LNCaP clone FGC (cell line): ENCODE measurements at regions not wholly inside any gene's neighbourhood (a gene's known extent, or its start where the extent isn't known, plus 50 kb on each side); places are given as distances from the start of the nearest gene placed in this dataset.

Source experiments
- DNase-seq: peaks from one replicate; pipeline ENCODE4 v3.0.0-alpha.2; 2011; ENCODE audit warnings: low read depth
- H3K4me3 ChIP-seq: 2 replicates; pipeline ENCODE4 v1.5.1; 2011; ENCODE audit warnings: mild to moderate bottlenecking, low read depth, low read length, control low read depth
- TF ChIP-seq, protein P1 (sequence below): IDR thresholded peaks from 2 replicates; pipeline ENCODE4 v1.5.1; 2012; ENCODE audit warnings: mild to moderate bottlenecking; ENCODE audit not compliant: control insufficient read depth, insufficient read depth; ENCODE audit errors: extremely low read depth

DNA sequence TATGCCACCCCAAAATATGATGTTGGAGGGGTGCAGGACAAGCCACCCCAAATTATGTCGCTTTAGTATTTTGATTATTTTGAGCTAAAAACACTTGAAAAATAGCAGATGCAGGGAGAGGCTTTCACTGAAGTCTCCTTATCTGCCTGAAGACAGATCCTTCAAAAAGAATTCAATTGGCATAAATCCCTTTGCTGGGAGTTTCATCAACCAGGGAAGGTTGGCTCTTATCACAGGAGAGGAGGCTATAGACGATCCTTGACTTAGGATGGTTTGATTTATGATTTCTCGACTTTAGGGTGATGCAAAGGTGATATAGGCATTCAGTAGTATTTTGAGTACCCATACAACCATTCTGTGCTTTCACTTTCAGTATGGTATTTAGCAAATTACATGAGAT, 97.8 kb upstream of the CAMK1G start:
- DNase-seq: no peak
- no peak overlapping the region for H3K4me3 ChIP-seq
- TF ChIP-seq, protein P1, sequence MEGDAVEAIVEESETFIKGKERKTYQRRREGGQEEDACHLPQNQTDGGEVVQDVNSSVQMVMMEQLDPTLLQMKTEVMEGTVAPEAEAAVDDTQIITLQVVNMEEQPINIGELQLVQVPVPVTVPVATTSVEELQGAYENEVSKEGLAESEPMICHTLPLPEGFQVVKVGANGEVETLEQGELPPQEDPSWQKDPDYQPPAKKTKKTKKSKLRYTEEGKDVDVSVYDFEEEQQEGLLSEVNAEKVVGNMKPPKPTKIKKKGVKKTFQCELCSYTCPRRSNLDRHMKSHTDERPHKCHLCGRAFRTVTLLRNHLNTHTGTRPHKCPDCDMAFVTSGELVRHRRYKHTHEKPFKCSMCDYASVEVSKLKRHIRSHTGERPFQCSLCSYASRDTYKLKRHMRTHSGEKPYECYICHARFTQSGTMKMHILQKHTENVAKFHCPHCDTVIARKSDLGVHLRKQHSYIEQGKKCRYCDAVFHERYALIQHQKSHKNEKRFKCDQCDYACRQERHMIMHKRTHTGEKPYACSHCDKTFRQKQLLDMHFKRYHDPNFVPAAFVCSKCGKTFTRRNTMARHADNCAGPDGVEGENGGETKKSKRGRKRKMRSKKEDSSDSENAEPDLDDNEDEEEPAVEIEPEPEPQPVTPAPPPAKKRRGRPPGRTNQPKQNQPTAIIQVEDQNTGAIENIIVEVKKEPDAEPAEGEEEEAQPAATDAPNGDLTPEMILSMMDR: no peak

DNA sequence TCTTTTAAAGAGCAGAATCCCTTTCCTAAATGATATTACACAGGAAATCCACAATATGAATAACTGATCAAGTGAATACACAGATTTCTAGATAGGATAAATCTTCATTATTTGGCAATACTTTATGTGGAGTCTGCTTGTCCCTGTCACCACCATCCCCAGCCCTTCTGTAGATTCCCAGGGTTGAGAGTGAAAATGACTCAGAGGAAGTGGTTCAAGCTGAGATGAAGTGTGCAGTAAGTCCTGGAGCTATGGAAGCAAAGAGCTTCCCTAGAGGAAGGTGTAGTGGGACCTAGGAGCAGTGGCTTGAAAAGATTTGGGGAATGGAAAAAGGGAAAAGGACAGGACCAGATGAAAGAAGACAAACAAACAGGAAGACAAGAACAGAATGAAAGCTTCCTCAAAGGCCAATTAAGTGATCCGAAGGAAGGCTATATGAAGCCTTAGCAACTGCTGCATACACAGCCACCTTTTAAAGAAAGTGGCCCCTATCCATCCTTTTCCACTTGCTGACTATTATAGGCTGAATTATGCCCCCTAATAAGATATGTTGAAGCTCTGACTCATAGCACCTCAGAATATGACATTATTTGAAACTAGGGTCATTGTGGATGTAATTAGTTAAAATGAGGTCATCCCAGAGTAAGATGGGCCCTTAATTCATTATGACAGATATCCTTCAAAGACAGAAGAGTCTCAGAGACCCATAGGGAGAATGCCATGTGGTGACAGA, 96.5 kb upstream of the CAMK1G start:
- DNase-seq: no peak
- no peak overlapping the region for H3K4me3 ChIP-seq
- TF ChIP-seq, protein P1: no peak

DNA sequence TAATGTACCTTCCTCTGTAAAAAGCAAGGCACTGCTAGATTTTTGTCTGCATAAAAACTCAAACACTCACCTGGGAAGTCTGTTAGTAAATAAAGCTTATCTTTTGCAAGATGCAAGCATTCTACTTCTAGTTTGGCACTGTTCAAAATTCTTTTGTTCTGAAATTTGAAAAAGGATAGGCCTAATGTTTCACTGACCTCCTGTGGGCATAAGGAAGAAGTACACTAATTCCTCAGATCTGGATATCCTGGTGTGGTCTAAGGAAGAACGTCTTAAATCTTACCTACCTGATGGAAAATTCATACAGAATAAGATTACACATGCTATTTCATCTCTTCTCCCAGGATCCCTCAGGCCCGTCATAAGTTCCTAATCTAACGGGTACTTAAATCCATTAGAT, 93.5 kb upstream of the CAMK1G start:
- DNase-seq: no peak
- no peak overlapping the region for H3K4me3 ChIP-seq
- TF ChIP-seq, protein P1: peak; percentile 27; the same call in 1 of the 2 replicates

DNA sequence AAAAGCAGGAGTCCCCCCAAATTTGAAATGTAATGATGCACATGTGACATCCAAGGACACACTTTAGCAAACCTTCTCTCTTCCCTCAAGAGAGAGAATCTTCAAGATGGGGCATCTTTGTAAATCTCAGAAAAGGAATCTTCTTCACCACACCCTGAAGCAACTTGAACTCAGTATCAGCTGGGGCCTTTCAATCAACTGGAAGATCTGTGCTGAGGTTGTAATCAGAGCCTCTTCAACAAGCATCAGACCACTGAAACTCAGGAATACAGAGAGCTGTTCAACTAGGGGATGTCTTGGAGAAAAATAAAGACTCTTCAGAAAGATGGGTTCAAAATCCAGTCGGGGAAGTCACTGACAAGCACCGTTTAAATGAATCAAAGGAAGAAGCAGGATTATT, 92.5 kb upstream of the CAMK1G start:
- TF ChIP-seq, protein P1: no peak
- DNase-seq: no peak
- H3K4me3 ChIP-seq: no peak overlapping the region

DNA sequence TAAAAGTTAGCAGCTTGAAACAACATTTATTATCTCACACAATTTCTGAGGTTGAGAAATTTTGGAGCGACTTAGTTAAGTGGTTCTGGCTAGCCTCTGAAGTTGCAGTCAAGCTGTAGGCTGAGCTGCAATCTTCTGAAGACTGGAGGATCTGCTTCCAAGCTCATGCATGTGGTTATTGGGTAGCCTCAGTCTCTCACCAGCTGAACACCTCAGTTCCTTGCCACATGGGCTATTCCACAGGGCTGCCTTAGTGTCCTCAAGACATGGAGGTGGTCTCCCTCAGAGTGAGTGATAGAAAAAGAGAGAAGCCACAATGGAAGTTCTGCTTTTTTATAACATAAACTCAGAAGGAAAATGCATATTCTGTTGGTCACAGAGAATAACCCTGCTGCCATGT, 92.0 kb upstream of the CAMK1G start:
- no peak overlapping the region for H3K4me3 ChIP-seq
- TF ChIP-seq, protein P1: no peak
- no peak for DNase-seq

DNA sequence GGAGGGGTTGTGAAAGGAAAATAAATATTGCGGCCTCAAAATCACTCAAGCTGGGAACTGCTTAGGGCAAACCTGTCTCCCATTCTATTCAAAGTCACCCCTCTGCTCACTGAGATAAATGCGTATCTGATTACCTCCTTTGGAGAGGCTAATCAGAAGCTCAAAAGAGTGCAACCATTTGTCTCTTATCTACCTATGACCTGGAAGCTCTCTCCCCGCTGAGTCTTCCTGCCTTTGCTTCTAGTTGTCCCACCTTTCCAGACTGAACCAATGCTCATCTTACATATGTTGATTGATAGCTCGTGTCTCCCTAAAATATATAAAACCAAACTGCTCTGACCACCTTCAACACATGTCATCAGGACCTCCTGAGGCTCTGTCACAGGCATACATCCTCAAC, 91.6 kb upstream of the CAMK1G start:
- TF ChIP-seq, protein P1: no peak
- DNase-seq: no peak
- no peak overlapping the region for H3K4me3 ChIP-seq

DNA sequence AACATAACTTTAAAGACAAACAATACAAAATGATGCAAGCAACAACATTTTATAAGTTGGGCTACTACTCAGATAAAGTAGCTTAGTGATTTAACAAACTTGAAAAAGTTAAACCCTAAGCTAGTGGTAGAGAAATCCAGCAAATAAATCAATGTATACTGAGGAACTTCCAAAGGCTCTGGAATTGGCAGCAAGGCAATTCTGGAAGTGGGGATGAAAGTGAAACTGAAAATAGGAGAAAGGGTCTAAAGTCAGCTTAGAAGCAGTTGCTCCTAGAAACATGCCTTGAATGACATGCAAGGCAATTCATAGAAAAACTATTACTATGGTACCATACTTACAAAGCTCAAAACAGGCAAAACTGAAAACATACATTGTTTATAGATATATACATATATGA, 90.0 kb upstream of the CAMK1G start:
- TF ChIP-seq, protein P1: no peak
- no peak for DNase-seq
- H3K4me3 ChIP-seq: no peak overlapping the region
